ENCODE measurements at regions not wholly inside any gene's neighbourhood (a gene's known extent, or its start where the extent isn't known, plus 50 kb on each side); places are given as distances from the start of the nearest gene placed in this dataset.
"Not testable (repeated sequence)": the region's sequence is repeated elsewhere in the genome, so short reads cannot be mapped to it uniquely, and the experiment has no call there.

- TF ChIP-seq CTCF (IDR thresholded peaks at IDR 0.05; ENCODE audit: extremely low read depth, missing control alignments) = no peak
- DNase-seq (ENCODE audit: low spot score) = no peak
Measured at GRCh38 chr16:65312071-65312470, 190.2 kb upstream of the CDH11 start.

- not testable (repeated sequence) for DNase-seq (ENCODE audit: low spot score)
Measured at GRCh38 chr16:65310491-65310890, 188.6 kb upstream of the CDH11 start.

GRCh38 chr16:65309354-65309753, 187.5 kb upstream of the CDH11 start:
- no peak for TF ChIP-seq CTCF (IDR thresholded peaks at IDR 0.05; ENCODE audit: extremely low read depth, missing control alignments)

GRCh38 chr16:65308506-65308905, 186.6 kb upstream of the CDH11 start:
- TF ChIP-seq CTCF (IDR thresholded peaks at IDR 0.05; ENCODE audit: extremely low read depth, missing control alignments) = no peak
- no peak for DNase-seq (ENCODE audit: low spot score)

More at GRCh38 chr16:65309354-65309753, 187.5 kb upstream of the CDH11 start:
- DNase-seq (ENCODE audit: low spot score) = no peak

GRCh38 chr16:65307286-65307685, 185.4 kb upstream of the CDH11 start:
- no peak for TF ChIP-seq CTCF (IDR thresholded peaks at IDR 0.05; ENCODE audit: extremely low read depth, missing control alignments)
- no peak for DNase-seq (ENCODE audit: low spot score)

GRCh38 chr16:65306722-65307121, 184.9 kb upstream of the CDH11 start:
- no peak for TF ChIP-seq CTCF (IDR thresholded peaks at IDR 0.05; ENCODE audit: extremely low read depth, missing control alignments)
- no peak for DNase-seq (ENCODE audit: low spot score)

- TF ChIP-seq CTCF (IDR thresholded peaks at IDR 0.05; ENCODE audit: extremely low read depth, missing control alignments) = no peak
- no peak for DNase-seq (ENCODE audit: low spot score)
Measured at GRCh38 chr16:65306300-65306699, 184.4 kb upstream of the CDH11 start.

GRCh38 chr16:65305266-65305959, 183.6 kb upstream of the CDH11 start:
- DNase-seq (ENCODE audit: low spot score) = no peak
- no peak for TF ChIP-seq CTCF (IDR thresholded peaks at IDR 0.05; ENCODE audit: extremely low read depth, missing control alignments)
